ENCODE measurements at regions not wholly inside any gene's neighbourhood (a gene's known extent, or its start where the extent isn't known, plus 50 kb on each side); places are given as distances from the start of the nearest gene placed in this dataset.
A peak's percentile ranks its signal among the peaks of the same experiment; 100 is the strongest.

DNA sequence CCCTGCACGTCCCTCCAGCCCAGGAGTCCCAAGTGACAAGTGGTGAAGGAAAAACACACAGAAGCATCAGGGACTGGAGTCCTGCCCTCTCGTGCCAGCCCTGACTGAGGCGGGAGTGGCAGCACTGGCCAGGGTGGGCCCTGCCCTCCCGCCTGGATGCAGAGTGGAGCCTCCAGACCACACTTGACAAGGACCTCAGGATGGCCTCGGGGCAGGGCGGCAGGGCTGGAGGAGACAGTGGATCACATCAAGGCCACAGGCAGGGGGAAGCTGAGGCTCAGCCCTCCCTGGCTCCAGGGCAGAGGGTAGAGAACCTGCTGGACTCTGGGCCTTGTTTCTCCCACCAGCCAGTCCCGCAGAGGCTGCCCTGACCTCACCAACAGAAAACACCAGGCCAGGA is 128.8 kb upstream of the CDH4 start:
- Histone ChIP-seq H4K8ac (ENCODE audit: low read depth in 2 of 2, low read length in 2 of 2) (no peak overlapping the region), H4K20me1 (ENCODE audit: insufficient read depth, low read length) (no peaks in the 10 kb centered on the region), H2AK5ac (ENCODE audit: low read depth, low read length) (peak overlapping the region; percentile 33; the same call in 1 of the 2 replicates), H3K18ac (ENCODE audit: low read depth, low read length) (no peak overlapping the region), H3K9me1 (ENCODE audit: insufficient read depth, low read length) (peaks cover 6% of the 10 kb centered on the region; the same call in 1 of the 2 replicates), H2BK5ac (ENCODE audit: low read depth, low read length, poor library complexity, severe bottlenecking) (no peak overlapping the region), H3K36me3 (ENCODE audit: control insufficient read depth, insufficient read depth, low read length) (no peaks in the 10 kb centered on the region), H3K27ac (ENCODE audit: insufficient read depth, low read length) (no peak overlapping the region), H2AFZ (replicated peaks; ENCODE audit: low read length, poor library complexity) (no peak overlapping the region), H2BK15ac (ENCODE audit: low read depth, low read length) (no peak overlapping the region), H3K56ac (ENCODE audit: extremely low read depth, insufficient read depth, low read length) (no peak overlapping the region), H2AK9ac (replicated peaks; ENCODE audit: low read depth, low read length, poor library complexity) (no peak overlapping the region), H3K9ac (ENCODE audit: low read depth, low read length) (no peak overlapping the region), H3K79me1 (ENCODE audit: low read depth in 1 of 2, low read length in 2 of 2) (no peaks in the 10 kb centered on the region), H3K4me1 (ENCODE audit: control insufficient read depth, insufficient read depth, low read length) (no peaks in the 10 kb centered on the region; the same call in 1 of the 2 replicates), H3K4ac (ENCODE audit: low read depth, low read length) (no peak overlapping the region), H3K23ac (ENCODE audit: low read depth, low read length) (no peak overlapping the region), H3K9me3 (ENCODE audit: control insufficient read depth, insufficient read depth, low read length) (no peaks in the 10 kb centered on the region), H3K14ac (replicated peaks; ENCODE audit: low read depth, low read length) (no peak overlapping the region), H2BK120ac (ENCODE audit: low read depth, low read length) (no peak overlapping the region), H3K4me3 (ENCODE audit: insufficient read depth, low read depth, low read length) (no peak overlapping the region), H3K4me2 (ENCODE audit: low read depth, low read length) (no peak overlapping the region), H2BK20ac (ENCODE audit: low read depth, low read length) (no peak overlapping the region), H3K27me3 (ENCODE audit: control insufficient read depth, insufficient read depth, low read length) (no peaks in the 10 kb centered on the region), H4K91ac (ENCODE audit: insufficient read depth, low read depth, low read length) (no peak overlapping the region), H4K5ac (ENCODE audit: low read depth, low read length) (no peak overlapping the region)
- in situ Hi-C loops (cut with MboI; ENCODE audit: low sequenced_read_pairs) = loop anchor here (25.0 kb wide), 1 partner anchor 911 kb away; no protein-coding TSS in a partner anchor
- ChIA-PET POLR2A (ENCODE audit: unreplicated experiment) (no interaction called here), CTCF (no interaction called here)
- intact Hi-C loops (cut with micrococcal nuclease) = loop anchor here (5.0 kb wide), 1 partner anchor 1176 kb away; no protein-coding TSS in a partner anchor
- TF ChIP-seq, protein P1, sequence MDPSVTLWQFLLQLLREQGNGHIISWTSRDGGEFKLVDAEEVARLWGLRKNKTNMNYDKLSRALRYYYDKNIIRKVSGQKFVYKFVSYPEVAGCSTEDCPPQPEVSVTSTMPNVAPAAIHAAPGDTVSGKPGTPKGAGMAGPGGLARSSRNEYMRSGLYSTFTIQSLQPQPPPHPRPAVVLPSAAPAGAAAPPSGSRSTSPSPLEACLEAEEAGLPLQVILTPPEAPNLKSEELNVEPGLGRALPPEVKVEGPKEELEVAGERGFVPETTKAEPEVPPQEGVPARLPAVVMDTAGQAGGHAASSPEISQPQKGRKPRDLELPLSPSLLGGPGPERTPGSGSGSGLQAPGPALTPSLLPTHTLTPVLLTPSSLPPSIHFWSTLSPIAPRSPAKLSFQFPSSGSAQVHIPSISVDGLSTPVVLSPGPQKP (IDR thresholded peaks at IDR 0.05; ENCODE audit: borderline replicate concordance, low read depth, low read length) = no peak
- TF ChIP-seq RFX5 (IDR thresholded peaks at IDR 0.05; ENCODE audit: low read depth, low read length) = no peak
- TF ChIP-seq POLR2A (IDR thresholded peaks at IDR 0.05; ENCODE audit: low read depth, low read length) = no peak
- TF ChIP-seq BHLHE40 (IDR thresholded peaks at IDR 0.05; ENCODE audit: low read depth, low read length) = no peak
- TF ChIP-seq CEBPB (IDR thresholded peaks at IDR 0.05; ENCODE audit: low read depth, low read length) = no peak
- dilution Hi-C loops (cut with HindIII; ENCODE audit: low sequenced_read_pairs, unreplicated experiment) = no loop called here
- BruUV-seq (replicated peaks) = no TSS peak
- DNase-seq (no peak), ATAC-seq (ENCODE audit: low read depth) (no peak)
- 89% methylated on average over 3 of the region's 7 CpGs; no CpG with 5 or more reads in 1 of the 2 experiments for WGBS, 2 experiments (ENCODE audit: extremely low coverage in 2 of 2, insufficient read length in 1 of 2)
